ENCODE measurements at regions not wholly inside any gene's neighbourhood (a gene's known extent, or its start where the extent isn't known, plus 50 kb on each side); places are given as distances from the start of the nearest gene placed in this dataset.
A peak's percentile ranks its signal among the peaks of the same experiment; 100 is the strongest.

DNA sequence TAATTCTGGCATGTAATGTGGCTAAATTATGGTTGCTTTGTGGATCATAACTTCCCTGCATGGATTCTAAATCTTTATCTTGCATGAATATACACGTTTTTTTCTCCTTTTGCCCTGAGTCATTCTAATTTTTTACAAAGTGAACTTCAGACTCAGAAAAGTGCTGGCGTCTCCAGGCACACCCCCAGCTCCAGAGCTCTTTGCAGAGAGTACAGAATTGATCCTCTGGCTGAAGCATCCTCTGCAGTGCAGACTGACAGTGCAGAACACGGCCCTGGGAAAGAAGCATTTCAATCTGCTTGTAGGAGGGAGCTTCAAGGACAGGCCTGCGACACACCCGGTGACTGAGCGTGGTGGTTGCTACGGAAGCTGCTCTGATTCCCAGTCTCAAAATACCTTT lies 228.1 kb downstream of the FGF9 start:
- 44 to 72% (median 67%) methylated on average over 3 to 7 of the region's 7 CpGs for WGBS, 5 donors
- TF ChIP-seq POLR2AphosphoS5 (IDR thresholded peaks at IDR 0.05): no peak
- TF ChIP-seq POLR2A (IDR thresholded peaks at IDR 0.05): no peak
- TF ChIP-seq EP300 (IDR thresholded peaks at IDR 0.05): no peak
- TF ChIP-seq CTCF (IDR thresholded peaks at IDR 0.05): no peak
- H3K4me1 ChIP-seq: no peaks in the 10 kb centered on the region
- H3K9me3 ChIP-seq: no peaks in the 10 kb centered on the region
- no peaks in the 10 kb centered on the region for H3K36me3 ChIP-seq
- intact Hi-C loops (cut with DNase I; ENCODE audit: low total_unique reads): no loop called here
- H3K27ac ChIP-seq: no peak overlapping the region
- no peak overlapping the region for H3K4me3 ChIP-seq
- no peak for DNase-seq
- H3K27me3 ChIP-seq: peaks cover 0 to 6% (median 0%) of the 10 kb centered on the region in 3 donors

DNA sequence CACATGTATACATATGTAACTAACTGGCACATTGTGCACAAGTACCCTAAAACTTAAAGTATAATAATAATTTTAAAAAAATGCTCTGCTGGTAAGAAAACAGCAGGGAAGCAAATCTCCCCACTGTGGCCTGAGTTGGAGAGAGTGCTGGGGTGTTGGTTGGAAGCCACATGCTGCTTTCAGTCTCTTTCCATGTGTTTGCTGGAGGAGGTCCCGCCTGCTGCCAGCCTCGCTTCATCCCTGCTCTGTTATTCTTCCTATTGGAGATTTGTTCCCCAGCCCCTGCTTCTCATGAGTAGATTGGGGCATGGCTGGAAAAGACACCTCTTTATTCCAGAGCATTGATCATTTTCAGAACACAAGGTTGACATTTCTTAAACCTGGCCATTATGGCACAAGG lies 230.5 kb downstream of the FGF9 start:
- TF ChIP-seq POLR2A (IDR thresholded peaks at IDR 0.05) (no peak), EP300 (IDR thresholded peaks at IDR 0.05) (no peak), POLR2AphosphoS5 (IDR thresholded peaks at IDR 0.05) (no peak), CTCF (IDR thresholded peaks at IDR 0.05) (no peak)
- Histone ChIP-seq H3K4me1 (no peaks in the 10 kb centered on the region), H3K27me3 (peaks cover 0 to 6% (median 0%) of the 10 kb centered on the region in 3 donors), H3K27ac (no peak overlapping the region), H3K36me3 (no peaks in the 10 kb centered on the region), H3K9me3 (no peaks in the 10 kb centered on the region), H3K4me3 (no peak overlapping the region)
- DNase-seq: no peak
- 74 to 94% (median 89%) methylated on average over 2 of the region's 2 CpGs for WGBS, 5 donors
- intact Hi-C loops (cut with DNase I; ENCODE audit: low total_unique reads): no loop called here

DNA sequence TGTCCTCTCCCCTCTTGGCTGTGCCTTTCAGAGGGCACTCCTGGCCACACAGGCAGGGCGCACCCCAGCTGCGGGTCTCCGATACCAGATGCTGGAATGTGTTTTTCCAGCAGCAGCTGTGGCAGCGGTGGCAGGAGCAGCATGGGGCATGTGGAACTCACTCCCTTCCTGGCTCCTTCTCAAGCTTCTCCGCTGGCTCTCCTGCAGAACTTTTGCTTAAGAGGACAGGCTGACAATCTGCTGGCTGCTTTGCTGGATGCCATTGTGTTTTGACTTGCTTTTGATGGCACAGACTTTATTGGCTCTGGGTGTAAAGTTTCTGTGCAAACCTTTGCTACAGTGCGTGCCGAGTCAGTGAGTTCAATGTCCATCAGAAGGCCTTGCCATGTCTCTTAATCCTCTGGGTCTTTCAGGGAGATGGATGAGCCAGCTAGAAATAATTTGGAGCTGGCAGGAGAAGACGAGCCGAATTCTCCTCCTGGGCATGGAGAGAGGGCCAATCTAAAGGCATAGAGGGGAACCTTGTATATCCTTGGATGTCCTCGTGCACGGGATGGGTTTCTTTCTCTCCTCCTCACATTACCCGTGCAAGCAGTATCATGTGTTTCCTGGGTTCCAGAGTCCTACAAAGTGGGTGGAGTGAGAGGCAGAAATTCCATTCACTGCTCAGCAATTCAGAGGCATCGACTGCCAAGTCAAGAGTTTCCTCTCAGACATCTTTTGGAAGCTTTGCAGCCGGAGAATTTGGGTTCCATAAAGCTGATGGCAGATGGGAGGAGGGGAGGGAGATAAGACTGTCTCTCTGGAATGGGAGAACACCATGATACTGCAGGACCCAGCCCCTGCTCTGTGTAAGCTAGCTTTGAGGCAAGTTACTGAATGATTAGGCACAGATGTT lies 231.2 kb downstream of the FGF9 start:
- TF ChIP-seq EP300 (IDR thresholded peaks at IDR 0.05) (no peak), CTCF (IDR thresholded peaks at IDR 0.05) (no peak), POLR2AphosphoS5 (IDR thresholded peaks at IDR 0.05) (no peak), POLR2A (IDR thresholded peaks at IDR 0.05) (no peak)
- 59 to 72% (median 69%) methylated on average over 13 to 14 of the region's 14 CpGs for WGBS, 5 donors
- H3K27ac ChIP-seq: no peak overlapping the region
- H3K36me3 ChIP-seq: no peaks in the 10 kb centered on the region
- peak in 1 of 2 donors; percentile 76 for DNase-seq
- H3K9me3 ChIP-seq: no peaks in the 10 kb centered on the region
- intact Hi-C loops (cut with DNase I; ENCODE audit: low total_unique reads): no loop called here
- H3K27me3 ChIP-seq: peaks cover 0 to 6% (median 0%) of the 10 kb centered on the region in 3 donors
- no peak overlapping the region for H3K4me3 ChIP-seq
- no peaks in the 10 kb centered on the region for H3K4me1 ChIP-seq

DNA sequence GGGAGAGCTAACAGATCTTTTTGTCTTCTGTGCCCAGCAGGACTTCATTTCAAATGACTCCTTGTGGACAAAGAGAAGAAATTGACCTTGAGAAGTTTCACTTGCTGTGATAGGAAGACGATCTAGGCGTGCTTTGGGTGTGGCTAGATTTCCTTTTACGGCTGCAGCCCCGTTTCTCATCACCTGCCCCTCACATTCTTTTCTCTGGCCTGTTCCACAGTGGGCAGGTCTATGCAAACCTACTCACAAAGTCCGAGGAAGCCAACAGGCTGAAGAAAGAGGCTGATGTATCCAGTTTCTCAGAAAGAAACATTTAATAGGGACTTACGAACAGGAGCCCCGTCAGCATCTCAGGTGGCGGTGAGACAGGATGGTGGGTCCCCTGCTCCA lies 231.8 kb downstream of the FGF9 start:
- DNase-seq: no peak
- TF ChIP-seq CTCF (IDR thresholded peaks at IDR 0.05): no peak
- no peak for TF ChIP-seq POLR2A (IDR thresholded peaks at IDR 0.05)
- TF ChIP-seq EP300 (IDR thresholded peaks at IDR 0.05): no peak
- no peak for TF ChIP-seq POLR2AphosphoS5 (IDR thresholded peaks at IDR 0.05)
- WGBS, 5 donors: 56 to 70% (median 63%) methylated on average over 8 of the region's 8 CpGs
- no peaks in the 10 kb centered on the region for H3K4me1 ChIP-seq
- peaks cover 0 to 6% (median 0%) of the 10 kb centered on the region in 3 donors for H3K27me3 ChIP-seq
- H3K4me3 ChIP-seq: no peak overlapping the region
- intact Hi-C loops (cut with DNase I; ENCODE audit: low total_unique reads): no loop called here
- H3K36me3 ChIP-seq: no peaks in the 10 kb centered on the region
- H3K9me3 ChIP-seq: no peaks in the 10 kb centered on the region
- H3K27ac ChIP-seq: no peak overlapping the region
